Neural progenitor cell (in vitro differentiated cells): ENCODE measurements at regions not wholly inside any gene's neighbourhood (a gene's known extent, or its start where the extent isn't known, plus 50 kb on each side); places are given as distances from the start of the nearest gene placed in this dataset.

Experiments
- EZH2 ChIP-seq: fragments of 200-600 bp; sonication (generic); IDR thresholded peaks from 2 replicates; pipeline ENCODE4 v1.6.1; 2017; ENCODE audit warnings: antibody characterized with exemption, mild to moderate bottlenecking, moderate library complexity
- TF ChIP-seq, protein P1 (sequence below): fragments of 200-600 bp; sonication (generic); IDR thresholded peaks from 2 replicates; pipeline ENCODE4 v1.5.1; 2017; ENCODE audit warnings: antibody characterized with exemption, mild to moderate bottlenecking

DNA sequence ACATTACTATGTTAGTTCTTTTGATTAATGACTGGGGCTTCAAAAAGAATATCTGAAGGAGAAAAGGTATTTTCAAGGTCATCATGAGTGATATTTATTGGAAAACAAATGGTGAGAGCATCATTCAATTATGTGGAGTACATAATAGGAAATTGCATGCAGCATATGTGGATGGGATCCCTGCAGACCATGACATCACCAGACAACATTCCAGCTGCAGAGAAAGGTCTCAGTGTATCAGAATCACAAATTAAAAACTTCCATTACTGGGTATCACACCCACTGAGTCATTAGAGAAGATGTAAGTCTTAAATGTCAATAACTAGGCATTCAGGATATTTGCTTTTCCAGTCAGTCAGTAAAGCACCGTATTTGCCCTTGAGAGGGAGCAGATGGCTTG lies 574.4 kb upstream of the SLC10A2 start:
- TF ChIP-seq EZH2 = no peak
- TF ChIP-seq, protein P1, sequence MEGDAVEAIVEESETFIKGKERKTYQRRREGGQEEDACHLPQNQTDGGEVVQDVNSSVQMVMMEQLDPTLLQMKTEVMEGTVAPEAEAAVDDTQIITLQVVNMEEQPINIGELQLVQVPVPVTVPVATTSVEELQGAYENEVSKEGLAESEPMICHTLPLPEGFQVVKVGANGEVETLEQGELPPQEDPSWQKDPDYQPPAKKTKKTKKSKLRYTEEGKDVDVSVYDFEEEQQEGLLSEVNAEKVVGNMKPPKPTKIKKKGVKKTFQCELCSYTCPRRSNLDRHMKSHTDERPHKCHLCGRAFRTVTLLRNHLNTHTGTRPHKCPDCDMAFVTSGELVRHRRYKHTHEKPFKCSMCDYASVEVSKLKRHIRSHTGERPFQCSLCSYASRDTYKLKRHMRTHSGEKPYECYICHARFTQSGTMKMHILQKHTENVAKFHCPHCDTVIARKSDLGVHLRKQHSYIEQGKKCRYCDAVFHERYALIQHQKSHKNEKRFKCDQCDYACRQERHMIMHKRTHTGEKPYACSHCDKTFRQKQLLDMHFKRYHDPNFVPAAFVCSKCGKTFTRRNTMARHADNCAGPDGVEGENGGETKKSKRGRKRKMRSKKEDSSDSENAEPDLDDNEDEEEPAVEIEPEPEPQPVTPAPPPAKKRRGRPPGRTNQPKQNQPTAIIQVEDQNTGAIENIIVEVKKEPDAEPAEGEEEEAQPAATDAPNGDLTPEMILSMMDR = no peak
